ENCODE measurements at regions not wholly inside any gene's neighbourhood (a gene's known extent, or its start where the extent isn't known, plus 50 kb on each side); places are given as distances from the start of the nearest gene placed in this dataset.

- no peaks in the 10 kb centered on the region for H3K4me1 ChIP-seq
- no peak overlapping the region for H3K27ac ChIP-seq
- no peaks in the 10 kb centered on the region for H3K27me3 ChIP-seq
- H3K4me3 ChIP-seq: no peak overlapping the region
- DNase-seq: no peak
- intact Hi-C loops (cut with DNase I): no loop called here
- no peaks in the 10 kb centered on the region for H3K9me3 ChIP-seq
- no peak for TF ChIP-seq EP300 (IDR thresholded peaks at IDR 0.05)
- no peak for TF ChIP-seq POLR2A (IDR thresholded peaks at IDR 0.05)
- no peak for TF ChIP-seq CTCF (IDR thresholded peaks at IDR 0.05)
- TF ChIP-seq POLR2AphosphoS5 (IDR thresholded peaks at IDR 0.05): no peak
- H3K36me3 ChIP-seq: no peaks in the 10 kb centered on the region
These were observed 476.1 kb upstream of the SYT1 start for GRCh38 chr12:78388461-78388860.

GRCh38 chr12:78390920-78391319 lies 473.7 kb upstream of the SYT1 start:
- Histone ChIP-seq H3K27ac (no peak overlapping the region), H3K4me3 (no peak overlapping the region), H3K9me3 (no peaks in the 10 kb centered on the region), H3K36me3 (no peaks in the 10 kb centered on the region), H3K27me3 (no peaks in the 10 kb centered on the region), H3K4me1 (no peaks in the 10 kb centered on the region)
- DNase-seq: no peak
- TF ChIP-seq CTCF (IDR thresholded peaks at IDR 0.05) (no peak), EP300 (IDR thresholded peaks at IDR 0.05) (no peak), POLR2AphosphoS5 (IDR thresholded peaks at IDR 0.05) (no peak), POLR2A (IDR thresholded peaks at IDR 0.05) (no peak)
- 43 to 79% methylated on average over 5 of the region's 5 CpGs for WGBS, 2 donors
- intact Hi-C loops (cut with DNase I): no loop called here

- 58 to 60% methylated on average over 2 of the region's 2 CpGs for WGBS, 2 donors
- Histone ChIP-seq H3K27ac (no peak overlapping the region), H3K27me3 (no peaks in the 10 kb centered on the region), H3K36me3 (no peaks in the 10 kb centered on the region), H3K9me3 (no peaks in the 10 kb centered on the region), H3K4me3 (no peak overlapping the region), H3K4me1 (peaks cover 0 to 6% (median 2%) of the 10 kb centered on the region in 4 donors)
- TF ChIP-seq POLR2A (IDR thresholded peaks at IDR 0.05) (no peak), CTCF (IDR thresholded peaks at IDR 0.05) (no peak), POLR2AphosphoS5 (IDR thresholded peaks at IDR 0.05) (no peak)
- intact Hi-C loops (cut with DNase I): no loop called here
- DNase-seq: no peak
These were observed 471.7 kb upstream of the SYT1 start for GRCh38 chr12:78392918-78393317.

- Histone ChIP-seq H3K27ac (no peak overlapping the region), H3K4me1 (peaks cover 0 to 6% (median 2%) of the 10 kb centered on the region in 4 donors), H3K9me3 (no peaks in the 10 kb centered on the region), H3K27me3 (no peaks in the 10 kb centered on the region), H3K4me3 (no peak overlapping the region), H3K36me3 (no peaks in the 10 kb centered on the region)
- no peak for DNase-seq
- no peak for TF ChIP-seq CTCF (IDR thresholded peaks at IDR 0.05)
- TF ChIP-seq POLR2AphosphoS5 (IDR thresholded peaks at IDR 0.05): no peak
- TF ChIP-seq EP300 (IDR thresholded peaks at IDR 0.05): no peak
- no peak for TF ChIP-seq POLR2A (IDR thresholded peaks at IDR 0.05)
- 87 to 92% methylated on average over 1 of the region's 1 CpG for WGBS, 2 donors
- intact Hi-C loops (cut with DNase I): no loop called here
These were observed 468.6 kb upstream of the SYT1 start for GRCh38 chr12:78395961-78396360.

GRCh38 chr12:78396538-78396937 lies 468.0 kb upstream of the SYT1 start:
- Histone ChIP-seq H3K27ac (no peak overlapping the region), H3K36me3 (no peaks in the 10 kb centered on the region), H3K9me3 (no peaks in the 10 kb centered on the region), H3K4me3 (no peak overlapping the region), H3K27me3 (no peaks in the 10 kb centered on the region), H3K4me1 (peaks cover 0 to 6% (median 2%) of the 10 kb centered on the region in 4 donors)
- DNase-seq: no peak
- no peak for TF ChIP-seq EP300 (IDR thresholded peaks at IDR 0.05)
- TF ChIP-seq CTCF (IDR thresholded peaks at IDR 0.05): no peak
- no peak for TF ChIP-seq POLR2AphosphoS5 (IDR thresholded peaks at IDR 0.05)
- TF ChIP-seq POLR2A (IDR thresholded peaks at IDR 0.05): no peak
- intact Hi-C loops (cut with DNase I): no loop called here
- 90 to 99% methylated on average over 1 of the region's 1 CpG for WGBS, 2 donors
